ENCODE measurements at regions not wholly inside any gene's neighbourhood (a gene's known extent, or its start where the extent isn't known, plus 50 kb on each side); places are given as distances from the start of the nearest gene placed in this dataset.

- H2AK5ac ChIP-seq (ENCODE audit: low read depth, low read length): no peak overlapping the region
- no peaks in the 10 kb centered on the region for H3K4me1 ChIP-seq (ENCODE audit: control insufficient read depth, insufficient read depth, low read length)
- H2AFZ ChIP-seq (replicated peaks; ENCODE audit: low read length, poor library complexity): no peak overlapping the region
- dilution Hi-C loops (cut with HindIII; ENCODE audit: low sequenced_read_pairs, unreplicated experiment) (no loop called here), in situ Hi-C loops (cut with MboI; ENCODE audit: low sequenced_read_pairs) (no loop called here), intact Hi-C loops (cut with micrococcal nuclease) (no loop called here)
- no peak overlapping the region for H2AK9ac ChIP-seq (replicated peaks; ENCODE audit: low read depth, low read length, poor library complexity)
- H3K79me1 ChIP-seq (ENCODE audit: low read depth in 1 of 2, low read length in 2 of 2): no peaks in the 10 kb centered on the region
- TF ChIP-seq RAD21 (IDR thresholded peaks at IDR 0.05; ENCODE audit: low read length): no peak
- no peak for TF ChIP-seq MXI1 (IDR thresholded peaks at IDR 0.05; ENCODE audit: borderline replicate concordance, low read depth, low read length)
- TF ChIP-seq POLR2A (IDR thresholded peaks at IDR 0.05; ENCODE audit: low read depth, low read length): no peak
- no peak for TF ChIP-seq NFE2L2 (IDR thresholded peaks at IDR 0.05; ENCODE audit: low read depth, low read length)
- no peak for TF ChIP-seq CTCF (conservative IDR thresholded peaks at IDR 0.05; ENCODE audit: low read depth, low read length)
- TF ChIP-seq CHD1 (IDR thresholded peaks at IDR 0.05; ENCODE audit: low read depth, low read length): no peak
- no peak for TF ChIP-seq RFX5 (IDR thresholded peaks at IDR 0.05; ENCODE audit: low read depth, low read length)
- TF ChIP-seq, protein P1, sequence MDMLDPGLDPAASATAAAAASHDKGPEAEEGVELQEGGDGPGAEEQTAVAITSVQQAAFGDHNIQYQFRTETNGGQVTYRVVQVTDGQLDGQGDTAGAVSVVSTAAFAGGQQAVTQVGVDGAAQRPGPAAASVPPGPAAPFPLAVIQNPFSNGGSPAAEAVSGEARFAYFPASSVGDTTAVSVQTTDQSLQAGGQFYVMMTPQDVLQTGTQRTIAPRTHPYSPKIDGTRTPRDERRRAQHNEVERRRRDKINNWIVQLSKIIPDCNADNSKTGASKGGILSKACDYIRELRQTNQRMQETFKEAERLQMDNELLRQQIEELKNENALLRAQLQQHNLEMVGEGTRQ (IDR thresholded peaks at IDR 0.05; ENCODE audit: low read depth, low read length): no peak
- no peak for TF ChIP-seq RCOR1 (IDR thresholded peaks at IDR 0.05; ENCODE audit: insufficient replicate concordance, low read length)
- no peak for TF ChIP-seq CEBPB (IDR thresholded peaks at IDR 0.05; ENCODE audit: low read depth, low read length)
- TF ChIP-seq ELK1 (IDR thresholded peaks at IDR 0.05; ENCODE audit: borderline replicate concordance, low read depth, low read length): no peak
- no peak for TF ChIP-seq SMC3 (IDR thresholded peaks at IDR 0.05; ENCODE audit: low read depth, low read length)
- TF ChIP-seq BHLHE40 (IDR thresholded peaks at IDR 0.05; ENCODE audit: low read depth, low read length): no peak
- no peak overlapping the region for H3K56ac ChIP-seq (ENCODE audit: extremely low read depth, insufficient read depth, low read length)
- peaks cover 15% of the 10 kb centered on the region for H3K27me3 ChIP-seq (ENCODE audit: control insufficient read depth, insufficient read depth, low read length)
- peaks cover 3% of the 10 kb centered on the region; the same call in 1 of the 2 replicates for H3K9me3 ChIP-seq (ENCODE audit: control insufficient read depth, insufficient read depth, low read length)
- H3K4ac ChIP-seq (ENCODE audit: low read depth, low read length): no peak overlapping the region
- no peaks in the 10 kb centered on the region; the same call in 1 of the 2 replicates for H4K20me1 ChIP-seq (ENCODE audit: insufficient read depth, low read length)
- ChIA-PET POLR2A (ENCODE audit: unreplicated experiment) (no interaction called here), CTCF (no interaction called here)
- no peak overlapping the region for H3K4me2 ChIP-seq (ENCODE audit: low read depth, low read length)
- H3K9me1 ChIP-seq (ENCODE audit: insufficient read depth, low read length): no peaks in the 10 kb centered on the region
- DNase-seq: no peak
- H2BK15ac ChIP-seq (ENCODE audit: low read depth, low read length): no peak overlapping the region
- no peak overlapping the region for H3K23ac ChIP-seq (ENCODE audit: low read depth, low read length)
- no peaks in the 10 kb centered on the region for H3K36me3 ChIP-seq (ENCODE audit: control insufficient read depth, insufficient read depth, low read length)
- 80% methylated on average over 3 of the region's 4 CpGs; no CpG with 5 or more reads in 1 of the 2 experiments for WGBS, 2 experiments (ENCODE audit: extremely low coverage in 2 of 2, insufficient read length in 1 of 2)
- no peak overlapping the region for H4K91ac ChIP-seq (ENCODE audit: insufficient read depth, low read depth, low read length)
- no peak overlapping the region for H3K9ac ChIP-seq (ENCODE audit: low read depth, low read length)
- H3K18ac ChIP-seq (ENCODE audit: low read depth, low read length): no peak overlapping the region
- no peak overlapping the region for H2BK120ac ChIP-seq (ENCODE audit: low read depth, low read length)
- H2BK20ac ChIP-seq (ENCODE audit: low read depth, low read length): no peak overlapping the region
- ATAC-seq (ENCODE audit: low read depth): no peak
- no peak overlapping the region for H2BK5ac ChIP-seq (ENCODE audit: low read depth, low read length, poor library complexity, severe bottlenecking)
- no peak overlapping the region for H3K27ac ChIP-seq (ENCODE audit: insufficient read depth, low read length)
- H4K5ac ChIP-seq (ENCODE audit: low read depth, low read length): no peak overlapping the region
- H3K4me3 ChIP-seq (ENCODE audit: insufficient read depth, low read depth, low read length): no peak overlapping the region
- no TSS peak for BruUV-seq (replicated peaks)
- H3K14ac ChIP-seq (replicated peaks; ENCODE audit: low read depth, low read length): no peak overlapping the region
- no peak overlapping the region for H4K8ac ChIP-seq (ENCODE audit: low read depth in 2 of 2, low read length in 2 of 2)
Measured at GRCh38 chr14:101126731-101127130, 223.2 kb upstream of the RTL1 start.
